HepG2 (cell line): ENCODE measurements at regions not wholly inside any gene's neighbourhood (a gene's known extent, or its start where the extent isn't known, plus 50 kb on each side); places are given as distances from the start of the nearest gene placed in this dataset.

Experiments used
- CREM ChIP-seq, 2 experiments: sonication (generic) in 1 of 2; formaldehyde crosslinking in 1 of 2; IDR thresholded peaks; 2 replicates each; pipeline versions ENCODE4 v1.4.0 to v1.6.1; 2016 to 2020; ENCODE audit warnings: antibody characterized with exemption in 1 of 2, mild to moderate bottlenecking in 1 of 2, missing genetic modification reagents in 1 of 2
- EZH2 ChIP-seq: conservative IDR thresholded peaks from 2 replicates; pipeline ENCODE4 v1.6.1; 2012; ENCODE audit warnings: mild to moderate bottlenecking, low read depth, low read length, moderate library complexity
- FOXK2 ChIP-seq: fragments of 450-650 bp; IDR thresholded peaks from 2 replicates; pipeline ENCODE4 v1.6.1; 2016
- JUND ChIP-seq: sonication (generic); formaldehyde crosslinking; IDR thresholded peaks from 2 replicates; pipeline ENCODE4 v1.8.0; 2022; ENCODE audit warnings: mild to moderate bottlenecking, missing genetic modification reagents
- SMAD1 ChIP-seq: sonication (generic); formaldehyde crosslinking; IDR thresholded peaks from 2 replicates; pipeline ENCODE4 v1.4.0; 2020; ENCODE audit warnings: missing genetic modification reagents, low read depth, mild to moderate bottlenecking, borderline replicate concordance
- ZNF530 ChIP-seq: sonication (generic); formaldehyde crosslinking; IDR thresholded peaks from 2 replicates; pipeline ENCODE4 v1.5.0; 2020; ENCODE audit warnings: low read depth, mild to moderate bottlenecking, missing genetic modification reagents
- ZNF788 ChIP-seq: sonication (generic); formaldehyde crosslinking; IDR thresholded peaks from 2 replicates; pipeline ENCODE4 v1.5.0; 2020; ENCODE audit warnings: mild to moderate bottlenecking, missing genetic modification reagents, borderline replicate concordance
- TF ChIP-seq, protein P1 (sequence below): sonication (generic); formaldehyde crosslinking; IDR thresholded peaks from 2 replicates; pipeline ENCODE4 v1.5.0; 2020; ENCODE audit warnings: mild to moderate bottlenecking, missing genetic modification reagents, moderate library complexity
- TF ChIP-seq, protein P2 (sequence below): sonication (generic); formaldehyde crosslinking; IDR thresholded peaks from 2 replicates; pipeline ENCODE4 v1.8.1; 2023; ENCODE audit warnings: missing genetic modification reagents, inconsistent platforms, borderline replicate concordance
- TF ChIP-seq, protein P3 (sequence below): sonication (generic); formaldehyde crosslinking; IDR thresholded peaks from 2 replicates; pipeline ENCODE4 v1.5.0; 2020; ENCODE audit warnings: mild to moderate bottlenecking, missing genetic modification reagents

DNA sequence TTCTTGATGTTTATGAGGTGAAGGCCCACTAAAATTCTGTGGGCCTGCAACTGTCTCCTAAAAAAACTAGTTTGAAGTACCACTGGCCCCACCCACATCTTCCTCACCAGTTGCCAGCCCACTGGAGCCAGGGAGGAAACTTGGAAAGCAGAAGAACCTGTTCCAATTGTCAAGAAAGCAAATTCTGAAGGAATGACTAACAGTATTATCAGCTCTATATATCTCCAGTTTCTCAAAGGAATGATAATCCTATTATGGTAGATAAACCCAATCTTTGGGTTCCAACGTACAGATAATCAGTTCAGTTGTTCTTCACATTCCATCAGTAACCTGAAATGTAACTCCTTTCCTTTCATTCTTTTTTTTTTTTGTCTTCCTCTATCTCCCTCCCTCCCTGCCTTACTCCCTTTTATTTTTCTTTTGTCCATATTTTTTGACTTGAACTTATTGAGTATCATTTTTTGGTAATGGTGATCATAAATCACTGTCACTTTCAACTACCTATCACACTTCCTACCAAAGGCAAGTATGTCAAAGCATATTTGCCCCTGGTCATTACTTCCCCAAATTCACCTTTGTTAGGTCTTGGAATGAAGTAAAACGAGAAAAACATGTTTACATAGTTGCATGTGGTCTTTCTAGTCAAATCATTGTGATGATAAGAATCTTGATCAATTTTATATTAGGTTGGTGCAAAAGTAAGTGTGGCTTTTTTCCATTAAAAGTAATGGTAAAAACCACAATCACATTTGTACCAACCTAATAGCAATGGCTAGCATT lies 943.4 kb downstream of the TTLL7 start:
- TF ChIP-seq ZNF530 (CRISPR knock-in tag), result no peak
- TF ChIP-seq, protein P1, sequence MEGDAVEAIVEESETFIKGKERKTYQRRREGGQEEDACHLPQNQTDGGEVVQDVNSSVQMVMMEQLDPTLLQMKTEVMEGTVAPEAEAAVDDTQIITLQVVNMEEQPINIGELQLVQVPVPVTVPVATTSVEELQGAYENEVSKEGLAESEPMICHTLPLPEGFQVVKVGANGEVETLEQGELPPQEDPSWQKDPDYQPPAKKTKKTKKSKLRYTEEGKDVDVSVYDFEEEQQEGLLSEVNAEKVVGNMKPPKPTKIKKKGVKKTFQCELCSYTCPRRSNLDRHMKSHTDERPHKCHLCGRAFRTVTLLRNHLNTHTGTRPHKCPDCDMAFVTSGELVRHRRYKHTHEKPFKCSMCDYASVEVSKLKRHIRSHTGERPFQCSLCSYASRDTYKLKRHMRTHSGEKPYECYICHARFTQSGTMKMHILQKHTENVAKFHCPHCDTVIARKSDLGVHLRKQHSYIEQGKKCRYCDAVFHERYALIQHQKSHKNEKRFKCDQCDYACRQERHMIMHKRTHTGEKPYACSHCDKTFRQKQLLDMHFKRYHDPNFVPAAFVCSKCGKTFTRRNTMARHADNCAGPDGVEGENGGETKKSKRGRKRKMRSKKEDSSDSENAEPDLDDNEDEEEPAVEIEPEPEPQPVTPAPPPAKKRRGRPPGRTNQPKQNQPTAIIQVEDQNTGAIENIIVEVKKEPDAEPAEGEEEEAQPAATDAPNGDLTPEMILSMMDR, result no peak
- TF ChIP-seq ZNF788 (CRISPR knock-in tag), result no peak
- TF ChIP-seq, protein P2, sequence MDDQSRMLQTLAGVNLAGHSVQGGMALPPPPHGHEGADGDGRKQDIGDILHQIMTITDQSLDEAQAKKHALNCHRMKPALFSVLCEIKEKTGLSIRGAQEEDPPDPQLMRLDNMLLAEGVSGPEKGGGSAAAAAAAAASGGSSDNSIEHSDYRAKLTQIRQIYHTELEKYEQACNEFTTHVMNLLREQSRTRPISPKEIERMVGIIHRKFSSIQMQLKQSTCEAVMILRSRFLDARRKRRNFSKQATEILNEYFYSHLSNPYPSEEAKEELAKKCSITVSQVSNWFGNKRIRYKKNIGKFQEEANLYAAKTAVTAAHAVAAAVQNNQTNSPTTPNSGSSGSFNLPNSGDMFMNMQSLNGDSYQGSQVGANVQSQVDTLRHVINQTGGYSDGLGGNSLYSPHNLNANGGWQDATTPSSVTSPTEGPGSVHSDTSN (CRISPR knock-in tag), result no peak
- TF ChIP-seq, protein P3, sequence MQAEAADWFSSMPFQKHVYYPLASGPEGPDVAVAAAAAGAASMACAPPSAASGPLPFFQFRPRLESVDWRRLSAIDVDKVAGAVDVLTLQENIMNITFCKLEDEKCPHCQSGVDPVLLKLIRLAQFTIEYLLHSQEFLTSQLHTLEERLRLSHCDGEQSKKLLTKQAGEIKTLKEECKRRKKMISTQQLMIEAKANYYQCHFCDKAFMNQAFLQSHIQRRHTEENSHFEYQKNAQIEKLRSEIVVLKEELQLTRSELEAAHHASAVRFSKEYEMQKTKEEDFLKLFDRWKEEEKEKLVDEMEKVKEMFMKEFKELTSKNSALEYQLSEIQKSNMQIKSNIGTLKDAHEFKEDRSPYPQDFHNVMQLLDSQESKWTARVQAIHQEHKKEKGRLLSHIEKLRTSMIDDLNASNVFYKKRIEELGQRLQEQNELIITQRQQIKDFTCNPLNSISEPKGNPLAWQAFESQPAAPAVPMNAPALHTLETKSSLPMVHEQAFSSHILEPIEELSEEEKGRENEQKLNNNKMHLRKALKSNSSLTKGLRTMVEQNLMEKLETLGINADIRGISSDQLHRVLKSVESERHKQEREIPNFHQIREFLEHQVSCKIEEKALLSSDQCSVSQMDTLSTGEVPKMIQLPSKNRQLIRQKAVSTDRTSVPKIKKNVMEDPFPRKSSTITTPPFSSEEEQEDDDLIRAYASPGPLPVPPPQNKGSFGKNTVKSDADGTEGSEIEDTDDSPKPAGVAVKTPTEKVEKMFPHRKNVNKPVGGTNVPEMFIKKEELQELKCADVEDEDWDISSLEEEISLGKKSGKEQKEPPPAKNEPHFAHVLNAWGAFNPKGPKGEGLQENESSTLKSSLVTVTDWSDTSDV (CRISPR knock-in tag), result no peak
- no peak for TF ChIP-seq FOXK2
- TF ChIP-seq EZH2, result no peak
- no peak for TF ChIP-seq JUND (CRISPR knock-in tag)
- no peak for TF ChIP-seq SMAD1 (CRISPR knock-in tag)
- TF ChIP-seq CREM (IDR thresholded peaks at IDR 0.05), result no peak
- TF ChIP-seq CREM (CRISPR knock-in tag; IDR thresholded peaks at IDR 0.05), result no peak
